GM13976 (cell line): ENCODE measurements at regions not wholly inside any gene's neighbourhood (a gene's known extent, or its start where the extent isn't known, plus 50 kb on each side); places are given as distances from the start of the nearest gene placed in this dataset.

ENCODE experiments used
- DNase-seq: peaks from one replicate; pipeline ENCODE4 v3.0.0; 2012; ENCODE audit warnings: low spot score
- CTCF ChIP-seq: IDR thresholded peaks from 2 replicates; pipeline ENCODE4 v1.5.1; 2012; ENCODE audit warnings: borderline replicate concordance, mild to moderate bottlenecking; ENCODE audit not compliant: insufficient read depth; ENCODE audit errors: extremely low read depth, missing control alignments, control extremely low read depth
- in situ Hi-C: fragments of 300-500 bp; cut with MboI; formaldehyde crosslinking; loops from one replicate; pipeline ENCODE4 v1.12.0; 2022; ENCODE audit warnings: low sequenced_read_pairs, mixed read lengths, inconsistent platforms; ENCODE audit not compliant: unreplicated experiment

- TF ChIP-seq CTCF, result no peak
- in situ Hi-C loops, result no loop called here
- no peak for DNase-seq
These were observed 85.7 kb upstream of the FAM180A start for GRCh38 chr7:135834266-135834665.

- DNase-seq, result no peak
- in situ Hi-C loops, result no loop called here
- no peak for TF ChIP-seq CTCF
These were observed 85.0 kb upstream of the FAM180A start for GRCh38 chr7:135833642-135834041.

GRCh38 chr7:135831455-135832195 lies 83.0 kb upstream of the FAM180A start:
- DNase-seq, result no peak
- in situ Hi-C loops, result no loop called here
- no peak for TF ChIP-seq CTCF

GRCh38 chr7:135828604-135829003 lies 80.0 kb upstream of the FAM180A start:
- no peak for TF ChIP-seq CTCF
- in situ Hi-C loops, result no loop called here
- DNase-seq, result no peak

GRCh38 chr7:135827391-135827790 lies 78.8 kb upstream of the FAM180A start:
- in situ Hi-C loops, result no loop called here
- DNase-seq, result no peak
- no peak for TF ChIP-seq CTCF

- in situ Hi-C loops, result no loop called here
- TF ChIP-seq CTCF, result no peak
- no peak for DNase-seq
These were observed 76.8 kb upstream of the FAM180A start for GRCh38 chr7:135825406-135825805.

- TF ChIP-seq CTCF, result no peak
- no peak for DNase-seq
- in situ Hi-C loops, result no loop called here
These were observed 73.8 kb upstream of the FAM180A start for GRCh38 chr7:135822376-135822775.
